ENCODE measurements at regions not wholly inside any gene's neighbourhood (a gene's known extent, or its start where the extent isn't known, plus 50 kb on each side); places are given as distances from the start of the nearest gene placed in this dataset.

DNA sequence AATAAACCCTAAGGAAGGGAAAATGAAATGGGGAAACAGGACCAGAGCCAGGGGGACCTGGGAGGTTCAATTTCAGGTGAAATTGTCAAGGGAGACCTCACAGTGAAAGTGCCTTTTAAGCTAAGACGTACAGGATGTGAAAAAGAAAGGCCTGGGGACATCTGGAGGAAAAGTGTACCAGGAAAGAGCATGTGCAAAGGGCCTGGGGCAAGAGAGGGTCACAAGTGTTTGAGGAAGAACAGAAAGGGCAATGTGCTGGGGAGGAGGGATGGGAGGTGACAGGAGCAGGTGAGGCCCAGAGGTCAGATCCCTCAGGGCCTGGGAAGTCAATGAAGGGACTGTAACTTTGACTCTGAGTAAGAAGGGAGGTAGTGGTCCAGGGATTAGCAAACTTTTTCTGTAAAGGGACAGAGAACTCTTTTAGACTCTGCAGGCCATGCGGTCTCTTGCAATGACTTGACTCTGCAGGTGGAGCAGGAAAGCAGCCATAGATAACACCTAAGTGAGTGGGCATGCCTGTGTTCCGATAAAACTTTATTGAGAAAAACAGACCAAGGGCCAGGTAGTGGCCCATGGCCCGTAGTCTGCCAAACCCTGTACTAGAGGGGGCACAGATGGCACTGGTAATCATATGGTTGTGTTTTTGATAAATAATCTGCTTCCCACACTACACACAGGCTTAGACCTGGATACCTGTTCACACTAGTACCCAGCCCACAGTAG is 93.8 kb downstream of the LITAF start:
- H3K27ac ChIP-seq = no peak overlapping the region
- 93 to 96% methylated on average over 3 to 4 of the region's 4 CpGs for WGBS, 2 donors (ENCODE audit: low coverage in 1 of 2)
- H3K36me3 ChIP-seq = no peaks in the 10 kb centered on the region
- TF ChIP-seq EP300 (IDR thresholded peaks at IDR 0.05; ENCODE audit: low read depth) (no peak), POLR2A (IDR thresholded peaks at IDR 0.05) (no peak), POLR2AphosphoS5 (IDR thresholded peaks at IDR 0.05) (no peak)
- TF ChIP-seq, protein P1, sequence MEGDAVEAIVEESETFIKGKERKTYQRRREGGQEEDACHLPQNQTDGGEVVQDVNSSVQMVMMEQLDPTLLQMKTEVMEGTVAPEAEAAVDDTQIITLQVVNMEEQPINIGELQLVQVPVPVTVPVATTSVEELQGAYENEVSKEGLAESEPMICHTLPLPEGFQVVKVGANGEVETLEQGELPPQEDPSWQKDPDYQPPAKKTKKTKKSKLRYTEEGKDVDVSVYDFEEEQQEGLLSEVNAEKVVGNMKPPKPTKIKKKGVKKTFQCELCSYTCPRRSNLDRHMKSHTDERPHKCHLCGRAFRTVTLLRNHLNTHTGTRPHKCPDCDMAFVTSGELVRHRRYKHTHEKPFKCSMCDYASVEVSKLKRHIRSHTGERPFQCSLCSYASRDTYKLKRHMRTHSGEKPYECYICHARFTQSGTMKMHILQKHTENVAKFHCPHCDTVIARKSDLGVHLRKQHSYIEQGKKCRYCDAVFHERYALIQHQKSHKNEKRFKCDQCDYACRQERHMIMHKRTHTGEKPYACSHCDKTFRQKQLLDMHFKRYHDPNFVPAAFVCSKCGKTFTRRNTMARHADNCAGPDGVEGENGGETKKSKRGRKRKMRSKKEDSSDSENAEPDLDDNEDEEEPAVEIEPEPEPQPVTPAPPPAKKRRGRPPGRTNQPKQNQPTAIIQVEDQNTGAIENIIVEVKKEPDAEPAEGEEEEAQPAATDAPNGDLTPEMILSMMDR (IDR thresholded peaks at IDR 0.05) = no peak
- peaks cover 12 to 34% (median 24%) of the 10 kb centered on the region in 4 donors for H3K4me1 ChIP-seq
- DNase-seq = no peak
- H3K4me3 ChIP-seq = no peak overlapping the region
- intact Hi-C loops (cut with DNase I; ENCODE audit: low total_unique reads) (no loop called here), in situ Hi-C loops (cut with MboI; ENCODE audit: low pct_ligation_motif_present in 1 of 4, low pct_unique_long_range_greater_than_20kb in 1 of 4, low sequenced_read_pairs in 3 of 4) (no loop called here)
- H3K27me3 ChIP-seq = no peaks in the 10 kb centered on the region
- no peaks in the 10 kb centered on the region for H3K9me3 ChIP-seq

DNA sequence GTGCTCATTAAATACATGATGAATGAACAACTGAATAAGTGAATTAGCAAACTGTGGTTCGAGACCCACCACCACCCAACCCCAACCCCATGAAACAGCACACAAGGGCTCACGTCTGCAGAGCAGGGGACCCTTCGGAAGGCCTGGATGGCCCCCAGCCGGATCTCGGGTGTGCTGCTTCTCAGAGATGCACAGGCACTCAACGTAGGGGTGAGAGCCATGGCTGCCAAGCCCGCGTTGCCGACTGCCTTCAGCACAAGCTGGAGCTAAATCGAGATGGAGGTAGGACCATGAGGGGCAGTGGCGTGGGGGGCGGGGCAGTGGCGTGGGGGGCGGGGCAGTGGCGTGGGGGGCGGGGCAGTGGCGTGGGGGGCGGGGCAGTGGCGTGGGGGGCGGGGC is 93.2 kb downstream of the LITAF start:
- H3K27ac ChIP-seq = no peak overlapping the region
- in situ Hi-C loops (cut with MboI; ENCODE audit: low pct_ligation_motif_present in 1 of 4, low pct_unique_long_range_greater_than_20kb in 1 of 4, low sequenced_read_pairs in 3 of 4) = no loop called here
- no peak for TF ChIP-seq POLR2AphosphoS5 (IDR thresholded peaks at IDR 0.05)
- H3K4me3 ChIP-seq = no peak overlapping the region
- no peaks in the 10 kb centered on the region for H3K36me3 ChIP-seq
- peaks cover 12 to 37% (median 27%) of the 10 kb centered on the region in 4 donors for H3K4me1 ChIP-seq
- no peaks in the 10 kb centered on the region for H3K27me3 ChIP-seq
- 91 to 100% methylated on average over 1 to 3 of the region's 20 CpGs for WGBS, 2 donors (ENCODE audit: low coverage in 1 of 2)
- intact Hi-C loops (cut with DNase I; ENCODE audit: low total_unique reads) = no loop called here
- H3K9me3 ChIP-seq = no peaks in the 10 kb centered on the region
- DNase-seq = no peak

DNA sequence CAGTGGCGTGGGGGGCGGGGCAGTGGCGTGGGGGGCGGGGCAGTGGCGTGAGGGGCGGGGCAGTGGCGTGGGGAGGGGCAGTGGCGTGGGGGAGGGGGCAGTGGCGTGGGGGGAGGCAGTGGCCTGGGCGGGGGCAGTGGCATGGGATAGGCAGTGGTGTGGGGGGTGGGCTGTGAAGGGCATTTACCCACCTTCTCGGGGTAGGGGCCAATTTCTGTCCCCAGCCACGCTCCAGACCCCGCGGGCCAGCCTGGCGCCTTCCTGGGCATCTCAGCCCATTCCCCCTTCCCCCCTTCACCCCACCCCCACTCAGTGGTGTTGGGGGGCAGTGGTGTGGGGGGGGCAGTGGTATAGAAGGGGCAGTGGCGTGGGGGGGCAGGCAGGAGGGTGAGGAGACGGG is 92.7 kb downstream of the LITAF start:
- Histone ChIP-seq H3K4me1 (peaks cover 12 to 36% (median 28%) of the 10 kb centered on the region in 4 donors), H3K27me3 (no peaks in the 10 kb centered on the region), H3K27ac (peak overlapping the region in 1 of 4 donors; percentile 4), H3K4me3 (no peak overlapping the region), H3K9me3 (no peaks in the 10 kb centered on the region), H3K36me3 (no peaks in the 10 kb centered on the region)
- 91% methylated on average over 9 of the region's 17 CpGs; no CpG with 5 or more reads in 1 of the 2 donors for WGBS, 2 donors (ENCODE audit: low coverage in 1 of 2)
- intact Hi-C loops (cut with DNase I; ENCODE audit: low total_unique reads) = no loop called here
- TF ChIP-seq EP300 (IDR thresholded peaks at IDR 0.05; ENCODE audit: low read depth) (no peak), POLR2A (IDR thresholded peaks at IDR 0.05) (no peak), POLR2AphosphoS5 (IDR thresholded peaks at IDR 0.05) (no peak)
- TF ChIP-seq, protein P1 (IDR thresholded peaks at IDR 0.05) = no peak
- DNase-seq = no peak
- in situ Hi-C loops (cut with MboI; ENCODE audit: low pct_ligation_motif_present in 1 of 4, low pct_unique_long_range_greater_than_20kb in 1 of 4, low sequenced_read_pairs in 3 of 4) = no loop called here

DNA sequence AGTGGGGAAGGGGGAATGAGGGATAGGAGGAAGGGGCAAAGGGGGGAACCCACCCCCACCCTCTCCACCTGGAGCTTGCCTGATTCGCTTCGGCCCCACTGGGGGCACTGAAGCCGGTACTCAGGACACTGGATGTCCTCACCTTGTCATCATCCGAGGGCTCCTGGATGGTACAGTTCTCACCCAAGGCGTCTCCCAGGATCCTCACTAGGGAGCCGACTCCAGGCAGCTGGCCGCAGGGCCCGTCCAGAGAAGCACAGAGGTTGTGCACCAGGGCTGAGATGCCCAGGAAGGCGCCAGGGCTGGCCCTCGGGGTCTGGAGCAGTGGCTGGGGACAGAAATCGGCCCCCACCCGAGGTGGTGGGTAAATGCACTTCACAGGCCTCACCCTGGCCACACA is 92.3 kb downstream of the LITAF start:
- peak overlapping the region in 1 of 4 donors; percentile 4 for H3K27ac ChIP-seq
- in situ Hi-C loops (cut with MboI; ENCODE audit: low pct_ligation_motif_present in 1 of 4, low pct_unique_long_range_greater_than_20kb in 1 of 4, low sequenced_read_pairs in 3 of 4) (no loop called here), intact Hi-C loops (cut with DNase I; ENCODE audit: low total_unique reads) (no loop called here)
- no peak for DNase-seq
- no peaks in the 10 kb centered on the region for H3K36me3 ChIP-seq
- WGBS, 2 donors (ENCODE audit: low coverage in 1 of 2) = 94% methylated on average over 10 of the region's 12 CpGs; no CpG with 5 or more reads in 1 of the 2 donors
- no peaks in the 10 kb centered on the region for H3K9me3 ChIP-seq
- no peak for TF ChIP-seq EP300 (IDR thresholded peaks at IDR 0.05; ENCODE audit: low read depth)
- no peak for TF ChIP-seq POLR2AphosphoS5 (IDR thresholded peaks at IDR 0.05)
- no peak for TF ChIP-seq POLR2A (IDR thresholded peaks at IDR 0.05)
- TF ChIP-seq, protein P1 (IDR thresholded peaks at IDR 0.05) = no peak
- no peaks in the 10 kb centered on the region for H3K27me3 ChIP-seq
- H3K4me3 ChIP-seq = no peak overlapping the region
- peaks cover 12 to 32% (median 26%) of the 10 kb centered on the region in 4 donors for H3K4me1 ChIP-seq

DNA sequence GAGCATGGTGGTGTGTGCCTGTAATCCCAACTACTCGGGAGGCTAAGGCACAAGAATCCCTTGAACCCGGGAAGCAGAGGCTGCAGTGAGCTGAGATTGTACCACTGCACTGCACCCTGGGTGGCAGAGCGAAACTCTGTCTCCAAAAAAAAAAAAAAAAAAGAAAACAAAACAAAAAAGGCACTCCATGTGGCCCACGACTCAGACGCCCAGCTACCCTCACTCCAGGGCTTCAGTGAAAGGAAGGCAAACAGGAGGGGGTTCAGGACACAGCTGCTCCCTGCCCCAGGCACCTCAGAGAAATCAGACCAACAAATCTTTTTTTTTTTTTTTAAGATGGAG is 91.7 kb downstream of the LITAF start:
- DNase-seq = no peak
- Histone ChIP-seq H3K4me3 (no peak overlapping the region), H3K9me3 (no peaks in the 10 kb centered on the region), H3K27me3 (no peaks in the 10 kb centered on the region), H3K4me1 (peaks cover 12 to 31% (median 25%) of the 10 kb centered on the region in 4 donors), H3K36me3 (no peaks in the 10 kb centered on the region), H3K27ac (peak overlapping the region in 1 of 4 donors; percentile 21)
- TF ChIP-seq POLR2A (IDR thresholded peaks at IDR 0.05) = no peak
- TF ChIP-seq, protein P1 (IDR thresholded peaks at IDR 0.05) = no peak
- TF ChIP-seq EP300 (IDR thresholded peaks at IDR 0.05; ENCODE audit: low read depth) = no peak
- no peak for TF ChIP-seq POLR2AphosphoS5 (IDR thresholded peaks at IDR 0.05)
- WGBS, 2 donors (ENCODE audit: low coverage in 1 of 2) = 75 to 85% methylated on average over 4 to 5 of the region's 5 CpGs
- in situ Hi-C loops (cut with MboI; ENCODE audit: low pct_ligation_motif_present in 1 of 4, low pct_unique_long_range_greater_than_20kb in 1 of 4, low sequenced_read_pairs in 3 of 4) (no loop called here), intact Hi-C loops (cut with DNase I; ENCODE audit: low total_unique reads) (no loop called here)

Measured in transverse colon (tissue), 4 donors.